OCI-LY3 (cell line): ENCODE measurements at regions not wholly inside any gene's neighbourhood (a gene's known extent, or its start where the extent isn't known, plus 50 kb on each side); places are given as distances from the start of the nearest gene placed in this dataset.

Experiments
- H2AFZ ChIP-seq: fragments of 200-600, 300-600 bp; shearing (Covaris generic); 2 replicates; pipeline ENCODE4 v1.6.0; 2014; ENCODE audit warnings: antibody characterized with exemption, low read depth, low read length
- H3K27ac ChIP-seq: fragments of 200-600, 300-600 bp; sonication (generic); 2 replicates; pipeline ENCODE4 v1.5.1; 2014; ENCODE audit warnings: mild to moderate bottlenecking, low read length, moderate library complexity, mixed read lengths
- H3K27me3 ChIP-seq: fragments of 200-600, 300-600 bp; sonication (generic); 2 replicates; pipeline ENCODE4 v1.6.1; 2014; ENCODE audit warnings: low read depth, low read length, mixed read lengths
- H3K36me3 ChIP-seq: fragments of 200-600, 300-600 bp; sonication (generic); replicated peaks from 2 replicates; pipeline ENCODE3; 2014; ENCODE audit warnings: low read depth, low read length, mixed read lengths
- H3K4me1 ChIP-seq: fragments of 300-600, 200-600 bp; sonication (generic); 2 replicates; pipeline ENCODE4 v1.6.1; 2014; ENCODE audit warnings: low read length, mixed read lengths
- H3K4me2 ChIP-seq: fragments of 200-600, 300-600 bp; sonication (generic); 2 replicates; pipeline ENCODE4 v1.6.1; 2014; ENCODE audit warnings: low read length, mixed read lengths
- H3K4me3 ChIP-seq: fragments of 300-600, 200-600 bp; sonication (generic); 2 replicates; pipeline ENCODE4 v1.5.1; 2014; ENCODE audit warnings: antibody characterized with exemption, mild to moderate bottlenecking, low read length, moderate library complexity
- H3K79me2 ChIP-seq: fragments of 300-600, 200-600 bp; shearing (Covaris generic); 2 replicates; pipeline ENCODE4 v1.6.1; 2014; ENCODE audit warnings: mild to moderate bottlenecking, low read length, mixed read lengths
- H3K9ac ChIP-seq: fragments of 300-600, 200-600 bp; shearing (Covaris generic); 2 replicates; pipeline ENCODE4 v1.6.0; 2014; ENCODE audit warnings: mild to moderate bottlenecking, low read length, moderate library complexity
- H3K9me3 ChIP-seq: fragments of 200-600, 300-600 bp; shearing (Covaris generic); 2 replicates; pipeline ENCODE4 v1.6.1; 2014; ENCODE audit warnings: low read length, mixed read lengths; ENCODE audit not compliant: insufficient read depth
- H4K20me1 ChIP-seq: fragments of 200-600, 300-600 bp; sonication (generic); 2 replicates; pipeline ENCODE4 v1.6.1; 2016; ENCODE audit warnings: low read length, mixed read lengths; ENCODE audit not compliant: insufficient read depth
- CTCF ChIP-seq: fragments of 200-600, 300-600 bp; sonication (generic); IDR thresholded peaks from 2 replicates; pipeline ENCODE4 v1.5.1; 2014; ENCODE audit warnings: antibody characterized with exemption, low read length, low read depth
- EZH2phosphoT487 ChIP-seq: fragments of 200-600 bp; shearing (Covaris generic); IDR thresholded peaks from 2 replicates; pipeline ENCODE4 v1.6.1; 2018; ENCODE audit warnings: antibody characterized with exemption, mixed run types, low read depth

DNA sequence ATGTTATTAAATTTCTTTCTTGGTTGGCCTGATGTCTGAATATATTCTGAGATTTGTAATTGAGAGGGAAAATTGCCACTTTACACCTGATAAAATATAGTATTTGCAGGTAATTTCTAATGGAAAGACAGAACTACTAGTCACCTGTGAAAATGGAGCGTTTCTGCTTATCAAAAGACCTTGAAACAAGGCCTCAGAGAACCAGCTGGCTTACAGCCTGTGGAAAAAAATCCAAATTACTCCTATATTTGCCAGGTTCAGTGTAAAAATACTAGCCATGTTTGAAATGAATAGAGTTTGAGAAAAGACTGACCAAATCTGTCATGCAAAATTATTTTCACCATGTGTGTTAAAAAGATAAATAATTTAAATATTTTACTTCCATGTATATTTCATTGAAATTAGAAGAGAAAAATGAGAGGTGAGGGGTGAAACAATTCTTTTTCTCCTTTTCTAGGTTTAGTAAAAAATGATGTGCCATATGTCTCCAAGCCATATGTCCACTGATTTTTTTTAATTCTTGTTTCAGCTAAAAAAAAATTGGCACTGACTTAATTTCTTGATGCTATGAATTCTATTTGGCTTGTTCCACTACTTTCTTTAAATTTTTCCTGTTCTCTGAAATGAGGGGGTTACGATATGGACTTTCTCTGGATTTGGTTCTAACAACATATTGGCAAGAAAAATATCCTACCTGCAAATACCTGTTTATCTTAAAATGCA lies 464.9 kb downstream of the GRXCR1 start:
- H3K9ac ChIP-seq = no peak overlapping the region
- no peak overlapping the region for H2AFZ ChIP-seq
- H3K27ac ChIP-seq = no peak overlapping the region
- no peak for TF ChIP-seq CTCF
- TF ChIP-seq EZH2phosphoT487 = no peak
- H3K79me2 ChIP-seq = no peaks in the 10 kb centered on the region
- no peaks in the 10 kb centered on the region for H3K9me3 ChIP-seq
- H3K4me2 ChIP-seq = no peak overlapping the region
- no peaks in the 10 kb centered on the region for H4K20me1 ChIP-seq
- H3K4me3 ChIP-seq = no peak overlapping the region
- H3K27me3 ChIP-seq = no peaks in the 10 kb centered on the region
- no peaks in the 10 kb centered on the region for H3K36me3 ChIP-seq
- no peaks in the 10 kb centered on the region for H3K4me1 ChIP-seq

- Histone ChIP-seq H3K9me3 (no peaks in the 10 kb centered on the region), H4K20me1 (no peaks in the 10 kb centered on the region), H3K27ac (no peak overlapping the region), H3K4me1 (no peaks in the 10 kb centered on the region), H3K4me3 (no peak overlapping the region), H3K27me3 (no peaks in the 10 kb centered on the region), H2AFZ (no peak overlapping the region), H3K9ac (no peak overlapping the region), H3K79me2 (no peaks in the 10 kb centered on the region), H3K36me3 (no peaks in the 10 kb centered on the region), H3K4me2 (no peak overlapping the region)
- TF ChIP-seq EZH2phosphoT487 (no peak), CTCF (no peak)
These were observed 467.8 kb downstream of the GRXCR1 start for GRCh38 chr4:43360296-43360695.

GRCh38 chr4:43362875-43363636 lies 470.5 kb downstream of the GRXCR1 start:
- H3K27ac ChIP-seq = no peak overlapping the region
- TF ChIP-seq EZH2phosphoT487 = no peak
- no peak for TF ChIP-seq CTCF
- H3K79me2 ChIP-seq = no peaks in the 10 kb centered on the region

GRCh38 chr4:43369036-43369594 lies 476.6 kb downstream of the GRXCR1 start:
- Histone ChIP-seq H3K9me3 (no peaks in the 10 kb centered on the region), H3K9ac (no peak overlapping the region), H3K79me2 (no peaks in the 10 kb centered on the region), H3K27me3 (no peaks in the 10 kb centered on the region), H2AFZ (peak overlapping the region; percentile 11; the same call in 1 of the 2 replicates), H3K36me3 (no peaks in the 10 kb centered on the region), H3K4me3 (no peak overlapping the region), H4K20me1 (no peaks in the 10 kb centered on the region), H3K4me1 (no peaks in the 10 kb centered on the region), H3K27ac (no peak overlapping the region), H3K4me2 (no peak overlapping the region)
- TF ChIP-seq EZH2phosphoT487 = no peak
- no peak for TF ChIP-seq CTCF

More at GRCh38 chr4:43362875-43363636, 470.5 kb downstream of the GRXCR1 start:
- no peak overlapping the region for H3K4me3 ChIP-seq
- H2AFZ ChIP-seq = no peak overlapping the region
- no peaks in the 10 kb centered on the region for H4K20me1 ChIP-seq
- H3K9ac ChIP-seq = no peak overlapping the region
- no peaks in the 10 kb centered on the region for H3K4me1 ChIP-seq
- H3K36me3 ChIP-seq = no peaks in the 10 kb centered on the region
- no peaks in the 10 kb centered on the region for H3K27me3 ChIP-seq
- H3K9me3 ChIP-seq = no peaks in the 10 kb centered on the region
- no peak overlapping the region for H3K4me2 ChIP-seq
